HG03159 (cell line): ENCODE measurements at regions not wholly inside any gene's neighbourhood (a gene's known extent, or its start where the extent isn't known, plus 50 kb on each side); places are given as distances from the start of the nearest gene placed in this dataset.

Experiments
- ATAC-seq: cut with Tn5 transposase; IDR thresholded peaks from one replicate; pipeline ENCODE4 v1.9.1; 2021; ENCODE audit warnings: mild to moderate bottlenecking, moderate library complexity; ENCODE audit not compliant: unreplicated experiment

DNA sequence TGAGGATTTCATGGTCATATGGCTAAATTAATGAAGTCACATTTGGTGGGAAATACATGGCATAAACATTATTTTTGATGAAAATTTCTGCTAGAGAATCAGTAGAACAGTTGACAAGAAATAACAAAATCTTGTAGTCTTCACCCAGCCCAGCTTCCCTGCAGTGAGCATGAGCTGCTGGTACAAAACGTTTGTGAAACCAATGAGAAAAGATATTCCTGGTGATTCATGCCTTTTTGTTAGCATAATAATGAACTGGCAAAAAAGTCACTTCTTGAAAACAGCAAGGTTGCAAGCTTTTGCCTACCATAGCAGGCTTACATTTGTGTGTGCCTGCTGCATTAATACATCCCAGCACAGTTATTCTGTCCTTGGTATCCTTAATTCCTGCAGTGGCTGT is 475.9 kb upstream of the HTR2A start:
- ATAC-seq = no peak

DNA sequence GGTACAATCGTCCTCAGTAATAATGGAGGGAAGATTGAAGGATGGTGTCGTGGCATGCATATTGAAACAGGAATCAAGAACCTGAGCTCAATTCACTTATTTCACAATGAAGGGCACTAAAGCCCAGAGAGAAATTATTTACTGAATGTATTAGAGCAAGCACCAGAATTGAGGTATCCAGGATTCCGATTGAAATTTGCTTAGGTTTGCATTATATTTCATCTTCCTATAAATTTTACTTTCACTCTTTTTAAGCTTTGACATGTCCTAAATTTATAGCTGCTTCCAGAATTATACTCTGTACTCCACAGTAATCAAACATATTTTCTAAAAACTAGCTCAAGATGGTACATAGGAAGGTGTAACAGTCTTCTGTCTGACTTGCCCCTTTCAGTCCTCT is 454.9 kb upstream of the HTR2A start:
- ATAC-seq = no peak

DNA sequence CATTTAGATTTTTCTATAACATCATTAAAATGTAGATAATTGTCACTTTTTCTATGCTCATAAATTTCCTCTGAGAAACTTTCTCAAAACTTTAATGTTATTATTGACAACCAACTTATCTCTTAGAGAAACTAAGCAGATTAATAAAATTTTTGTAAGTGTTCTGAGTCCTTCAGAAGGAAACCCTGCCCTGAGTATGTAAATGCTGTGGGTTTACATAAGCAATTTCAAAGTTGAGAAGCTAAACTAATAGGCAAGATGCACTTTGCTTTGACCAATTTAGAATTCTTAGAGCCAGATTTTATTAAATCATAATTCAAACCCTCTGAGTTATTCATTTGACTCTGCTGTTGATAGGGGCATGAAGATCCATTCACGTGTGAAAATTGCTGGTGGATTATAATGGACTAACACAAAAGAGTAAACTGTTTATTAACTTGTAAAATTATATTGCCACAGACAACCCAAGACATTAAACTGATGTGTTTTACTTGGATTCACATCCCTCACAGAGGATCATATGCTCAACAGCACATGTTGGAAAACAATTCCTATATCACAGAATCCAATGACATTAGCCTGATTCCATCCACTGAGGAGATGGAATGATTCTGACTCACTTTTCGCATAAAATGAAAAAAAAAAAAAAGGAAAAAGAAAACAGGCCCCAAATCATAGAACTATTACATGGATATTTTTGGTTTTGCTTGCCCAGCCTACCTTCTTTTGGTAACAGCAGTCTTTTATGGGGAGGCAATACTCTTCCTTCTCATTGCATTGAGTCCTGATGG is 453.7 kb upstream of the HTR2A start:
- no peak for ATAC-seq

DNA sequence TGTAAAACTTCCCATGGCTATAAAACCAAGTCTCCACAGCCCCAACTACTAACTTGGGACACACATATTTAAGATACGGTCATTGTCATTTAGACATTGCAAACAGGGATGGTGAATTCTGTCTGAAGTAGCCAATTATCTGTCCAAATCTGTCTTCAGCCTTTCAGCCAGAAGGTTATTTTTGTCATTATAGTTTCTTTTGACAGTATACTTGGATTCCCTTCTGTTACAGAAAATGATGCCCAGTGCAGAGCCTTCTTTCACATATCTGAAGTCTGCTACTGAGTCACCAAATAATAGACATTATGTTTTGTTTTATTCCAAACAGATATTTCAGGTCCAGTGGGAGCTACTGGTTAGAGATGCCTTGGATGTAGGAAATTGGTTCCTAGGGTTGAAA is 452.4 kb upstream of the HTR2A start:
- no peak for ATAC-seq

DNA sequence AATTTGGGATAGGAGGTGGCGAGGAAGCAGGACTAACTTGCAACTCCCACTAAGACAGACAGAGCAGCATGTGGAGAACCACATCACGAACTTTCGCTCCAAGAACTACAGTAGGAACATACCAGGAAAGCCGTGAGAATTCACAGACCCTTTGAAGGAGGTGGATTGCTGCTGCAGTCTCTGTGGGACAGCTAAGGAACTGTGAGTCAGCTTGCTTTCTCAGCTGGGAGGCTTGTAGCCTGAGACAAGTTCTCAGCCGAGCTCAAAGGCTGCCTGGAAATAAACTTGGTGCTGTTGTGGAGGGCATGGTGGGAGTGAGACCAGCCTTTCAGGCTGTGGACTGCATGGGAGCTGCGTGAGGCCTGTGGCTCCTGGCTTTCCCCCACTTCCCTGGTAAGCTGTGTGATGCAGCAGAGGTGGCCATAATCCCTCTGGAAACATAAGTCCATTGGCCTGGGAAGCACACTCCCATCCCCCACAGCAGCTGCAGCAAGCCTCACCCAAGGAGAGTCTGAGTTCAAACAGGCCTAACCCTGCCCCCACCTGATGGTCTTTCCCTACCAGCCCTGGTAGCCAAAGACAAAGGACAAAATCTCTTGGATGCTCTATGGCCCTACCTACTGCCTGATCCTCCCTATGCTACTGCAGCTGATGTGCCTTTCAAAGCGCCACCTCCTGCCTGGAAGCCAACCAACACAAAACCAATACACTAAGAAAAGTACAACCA is 441.1 kb upstream of the HTR2A start:
- no peak for ATAC-seq

DNA sequence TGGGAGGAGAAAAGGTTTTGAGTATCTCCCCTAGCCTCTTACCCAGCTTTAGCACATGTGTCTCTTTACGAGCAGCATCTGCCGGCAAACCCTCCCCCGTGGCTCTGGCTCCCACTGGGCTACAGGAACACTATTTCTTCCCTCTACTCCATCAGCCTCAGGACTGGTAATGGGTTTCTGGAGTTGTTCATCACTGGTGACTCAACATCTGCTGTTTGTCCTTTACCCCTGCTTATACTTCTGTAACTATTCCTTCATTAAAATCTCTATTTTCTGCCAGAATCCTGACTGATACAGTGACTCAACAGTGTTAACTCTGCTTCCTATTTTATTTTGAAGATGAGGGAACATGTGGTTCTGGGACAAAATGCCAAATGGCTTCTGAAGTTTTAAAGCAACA is 437.3 kb upstream of the HTR2A start:
- no peak for ATAC-seq

DNA sequence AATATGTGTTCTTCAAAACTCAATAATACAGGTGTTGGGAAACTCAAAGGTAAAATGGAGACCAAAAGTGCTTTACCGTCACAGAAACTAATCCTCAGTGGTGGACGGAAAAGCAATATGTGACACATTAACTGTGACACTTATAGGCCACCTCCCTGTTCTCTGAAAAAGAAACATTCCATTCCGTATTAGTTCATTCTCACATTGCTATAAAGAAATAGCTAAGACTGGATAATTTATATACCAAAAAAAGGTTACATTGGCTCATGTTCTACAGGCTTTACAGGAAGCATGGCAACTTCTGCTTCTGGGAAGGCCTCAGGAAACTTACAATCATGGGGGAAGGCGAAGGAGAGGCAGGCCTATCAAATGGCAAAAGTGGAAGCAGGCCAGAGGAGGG is 435.3 kb upstream of the HTR2A start:
- ATAC-seq = no peak

DNA sequence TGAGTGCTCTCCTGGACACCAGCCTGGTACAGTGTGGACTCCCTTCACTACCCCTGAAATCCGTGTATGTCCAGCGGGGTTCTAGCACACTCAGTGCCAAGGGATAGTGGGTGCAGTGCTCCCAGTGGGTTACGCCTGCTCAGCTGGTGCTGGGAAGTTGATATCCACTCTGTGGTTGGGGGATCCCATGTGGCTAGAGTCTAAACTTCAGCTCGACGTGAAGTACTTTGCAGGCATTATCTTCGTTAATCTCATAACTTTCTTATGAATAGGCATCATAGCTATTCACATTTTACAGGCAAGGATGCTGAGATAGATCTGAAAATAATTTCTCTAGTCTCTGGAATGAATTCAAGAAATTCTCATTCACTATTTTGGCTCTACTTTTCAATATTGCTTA is 433.2 kb upstream of the HTR2A start:
- ATAC-seq = no peak

DNA sequence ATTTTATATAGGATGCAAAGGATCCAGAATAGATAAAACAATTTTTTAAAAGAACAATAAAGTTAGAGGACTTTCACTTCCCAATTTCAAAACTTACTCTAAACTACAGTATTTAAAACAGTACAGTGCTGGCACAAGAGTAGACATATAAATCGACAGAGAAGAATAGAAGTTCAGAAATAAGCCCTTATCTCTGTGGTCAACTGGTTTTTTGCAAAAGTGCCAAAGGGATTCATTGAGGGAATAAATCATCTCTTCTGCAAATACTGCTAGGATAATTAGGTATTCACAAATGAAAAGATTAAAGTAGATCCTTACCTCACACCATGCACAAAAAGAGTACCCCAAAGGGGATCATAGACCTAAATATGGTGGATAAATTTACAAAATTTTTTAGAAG is 431.0 kb upstream of the HTR2A start:
- ATAC-seq = no peak

DNA sequence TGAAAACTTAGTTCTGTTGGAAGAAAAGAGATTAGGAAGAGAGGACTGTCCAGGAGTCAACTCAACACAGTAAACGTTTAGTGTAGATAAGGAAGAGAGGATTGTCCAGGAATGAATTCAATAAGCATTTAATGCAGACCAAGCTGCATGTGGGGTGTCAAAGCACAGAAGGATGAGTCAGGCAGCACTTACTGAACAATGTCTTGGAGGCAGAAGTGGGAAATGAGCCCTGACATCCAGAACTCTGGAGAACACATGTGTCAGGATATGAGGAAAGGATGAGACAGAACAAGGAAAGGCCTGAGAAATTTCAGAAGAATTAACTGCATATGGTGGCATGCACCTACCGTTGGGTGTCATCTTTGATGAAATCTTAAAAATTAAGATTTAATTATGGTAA is 429.2 kb upstream of the HTR2A start:
- ATAC-seq = no peak

DNA sequence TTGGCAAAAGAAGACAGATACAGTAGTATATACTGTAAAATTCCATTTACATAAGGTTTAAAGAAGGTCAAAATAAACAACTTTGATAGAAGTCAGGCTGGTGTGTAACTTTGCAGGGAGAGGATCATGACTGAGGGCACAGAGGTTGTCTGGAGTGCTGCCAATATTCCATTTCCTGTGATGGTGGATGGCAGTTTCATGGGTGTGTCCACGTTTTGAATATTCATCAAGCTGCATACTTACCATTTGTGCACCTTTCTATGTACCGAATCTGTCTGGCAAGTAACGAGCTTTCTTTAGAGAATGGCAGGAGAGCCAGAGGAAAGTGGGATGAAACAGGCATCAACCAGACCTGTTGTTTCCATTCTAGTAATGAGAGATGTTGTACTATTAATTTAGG is 420.5 kb upstream of the HTR2A start:
- no peak for ATAC-seq

DNA sequence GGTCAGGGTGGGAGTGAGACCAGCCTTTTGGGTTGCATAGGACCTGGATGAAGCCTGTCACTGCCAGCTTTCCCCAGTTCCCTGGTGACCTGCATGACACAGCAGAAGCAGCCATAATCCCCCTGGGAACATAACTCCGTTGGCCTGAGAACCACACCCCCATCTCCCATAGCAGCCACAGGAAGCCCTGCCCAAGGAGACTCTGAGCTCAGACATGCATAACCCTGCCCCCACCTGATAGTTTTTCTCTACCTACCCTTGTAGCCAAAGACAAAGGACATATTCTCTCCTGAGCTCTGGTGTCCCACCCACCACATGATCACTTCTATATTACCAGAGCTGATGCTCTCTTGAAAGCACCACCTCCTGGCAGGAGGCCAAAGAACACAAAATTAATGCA is 413.5 kb upstream of the HTR2A start:
- ATAC-seq = no peak

DNA sequence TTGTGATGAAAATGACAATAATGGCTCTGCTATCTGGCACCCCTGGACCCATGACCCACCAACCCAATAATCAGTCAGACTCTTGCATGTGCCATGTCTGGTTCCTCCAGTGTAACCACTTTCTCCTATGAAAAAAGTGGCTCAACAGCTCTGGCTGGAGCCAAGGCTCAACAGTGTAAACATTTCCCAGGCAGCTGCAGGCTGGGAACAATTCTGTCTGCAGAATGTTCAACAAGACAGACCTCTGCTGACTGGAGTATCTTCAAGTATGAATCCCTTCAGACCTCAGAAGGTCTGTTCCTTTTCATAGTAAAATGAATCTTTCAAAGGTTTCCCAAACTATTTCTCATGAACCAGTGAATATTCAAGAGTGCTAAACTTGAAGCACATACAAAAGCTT is 410.1 kb upstream of the HTR2A start:
- no peak for ATAC-seq

DNA sequence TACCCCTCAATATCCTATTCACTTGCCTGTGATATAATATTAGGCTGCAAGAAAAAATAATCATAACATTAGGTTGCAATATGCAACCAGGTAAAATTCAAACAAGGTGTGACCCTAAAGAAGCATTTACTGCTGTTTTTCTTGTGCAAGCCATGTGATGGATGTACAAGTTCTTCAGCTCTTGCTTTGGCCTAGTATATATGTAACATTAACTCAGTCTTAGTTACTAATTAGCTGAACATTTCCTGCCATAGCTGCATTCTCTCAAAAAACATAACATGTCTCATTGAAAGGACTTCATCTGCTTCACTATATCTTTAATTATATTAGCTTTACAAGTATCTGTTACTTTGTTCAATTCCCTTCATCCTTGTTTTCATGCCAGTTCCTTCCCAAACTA is 406.8 kb upstream of the HTR2A start:
- ATAC-seq = peak; percentile 54

DNA sequence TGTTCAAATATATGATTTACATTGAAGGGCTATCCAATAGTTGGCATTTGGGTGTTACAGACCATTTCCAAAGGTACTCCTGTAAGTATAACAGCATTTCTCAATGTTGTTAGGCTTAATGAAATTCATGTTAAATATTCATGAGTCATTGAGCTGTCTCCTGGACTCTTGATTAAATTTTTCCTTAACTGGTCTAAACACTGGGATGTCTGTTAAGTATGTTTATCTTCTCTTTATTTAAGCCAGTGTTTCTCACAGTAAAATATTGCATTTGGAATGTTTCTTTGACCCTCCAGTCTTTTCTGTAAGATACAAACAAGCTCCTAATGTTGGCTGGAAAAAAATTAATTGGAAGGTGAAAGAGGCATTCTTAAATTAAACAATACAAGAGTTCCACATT is 402.5 kb upstream of the HTR2A start:
- no peak for ATAC-seq

DNA sequence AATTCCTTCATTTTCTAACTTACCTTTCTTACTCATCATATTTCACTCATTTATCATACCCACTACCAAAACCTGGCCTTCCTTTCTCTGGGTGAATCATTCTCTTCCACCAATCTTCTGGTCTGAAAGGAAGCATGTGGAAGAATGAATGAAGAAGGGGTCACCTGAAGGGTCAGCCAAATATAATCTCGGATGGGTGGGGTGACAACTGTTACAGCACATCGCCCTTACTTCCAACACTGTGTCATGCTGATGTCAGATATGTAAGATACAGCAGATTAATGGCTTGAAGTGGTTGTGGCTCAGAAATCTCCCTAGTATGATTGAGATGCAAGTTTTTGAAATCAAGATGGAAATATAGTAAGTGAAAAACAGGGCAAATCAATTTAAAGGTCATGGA is 401.7 kb upstream of the HTR2A start:
- no peak for ATAC-seq

DNA sequence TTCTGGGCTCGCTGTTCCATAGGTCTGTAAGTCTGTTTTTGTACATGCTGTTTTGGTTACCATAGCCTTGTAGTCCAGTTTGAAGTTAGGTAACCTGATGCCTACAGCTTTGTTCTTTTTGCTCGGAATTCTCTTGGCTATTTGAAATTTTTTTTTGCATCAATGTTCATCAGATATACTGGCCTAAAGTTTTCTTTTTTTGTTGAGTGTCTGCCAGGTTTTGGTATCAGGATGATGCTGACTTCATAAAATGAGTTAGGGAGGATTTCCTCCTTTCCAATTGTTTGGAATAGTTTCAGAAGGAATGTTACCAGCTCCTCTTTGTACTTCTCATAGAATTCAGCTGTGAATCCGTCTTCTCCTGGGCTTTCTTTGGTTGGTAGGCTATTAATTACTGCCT is 397.8 kb upstream of the HTR2A start:
- no peak for ATAC-seq

DNA sequence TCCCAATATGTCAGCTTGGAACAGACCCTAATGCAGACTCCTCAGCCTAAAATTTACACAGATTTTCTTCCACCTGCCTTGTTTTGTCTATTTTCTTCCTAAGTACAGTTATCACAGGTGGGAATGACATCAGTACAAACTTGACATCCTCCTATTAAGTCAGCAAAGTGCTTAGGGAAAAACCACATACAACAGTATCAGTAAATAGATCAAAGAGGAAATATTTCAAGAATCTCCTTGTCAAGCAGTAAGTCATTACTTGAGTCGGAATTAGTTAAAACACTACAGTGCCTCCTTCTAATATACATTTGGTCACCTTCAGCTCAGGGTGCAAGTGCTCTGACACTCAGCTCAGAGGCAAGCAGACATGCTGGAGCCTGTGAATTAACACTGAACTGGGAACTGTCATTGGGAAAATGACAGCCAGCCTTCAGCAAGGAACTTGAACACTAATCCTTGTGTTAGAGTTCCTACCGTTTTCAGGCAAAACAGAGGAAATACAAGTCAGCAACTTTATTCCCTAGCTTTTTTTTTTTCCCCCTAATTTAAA is 394.3 kb upstream of the HTR2A start:
- ATAC-seq = no peak

DNA sequence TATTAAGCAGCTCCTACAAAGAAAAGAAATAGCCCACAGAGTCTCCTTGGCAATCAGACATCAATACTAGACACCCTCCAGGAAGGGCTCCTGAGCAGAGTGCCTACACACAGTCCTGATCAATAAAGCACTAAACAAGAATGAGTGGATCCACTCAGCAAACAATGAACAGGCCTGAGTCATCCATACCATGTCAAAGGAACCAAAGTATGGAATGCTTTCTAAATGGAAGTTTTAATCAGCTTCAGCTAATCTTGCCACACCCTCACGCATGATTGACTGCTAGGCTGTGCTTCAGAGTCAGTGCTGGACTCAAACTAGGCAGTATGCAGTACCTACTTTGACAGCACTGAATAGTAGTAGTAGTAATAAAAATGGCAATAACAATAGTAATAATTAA is 392.7 kb upstream of the HTR2A start:
- no peak for ATAC-seq

DNA sequence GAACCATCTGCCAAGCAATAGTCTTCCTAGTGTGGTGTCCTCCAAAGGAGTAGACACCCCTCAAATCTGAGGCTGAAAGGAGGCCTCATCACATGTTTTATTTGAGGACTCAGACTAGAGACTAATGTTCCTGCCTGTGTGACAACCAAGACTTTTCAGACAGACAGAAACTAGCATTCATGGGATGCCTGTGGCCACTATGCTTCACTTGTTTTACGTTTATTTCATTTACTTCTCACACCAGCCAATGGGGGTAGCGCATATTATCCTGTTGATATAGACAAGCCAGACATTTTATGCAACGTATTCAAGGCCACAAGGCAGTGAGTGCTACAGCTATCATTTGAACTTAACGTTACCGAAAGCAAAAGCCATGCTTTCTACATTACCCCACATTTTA is 391.7 kb upstream of the HTR2A start:
- ATAC-seq = no peak

DNA sequence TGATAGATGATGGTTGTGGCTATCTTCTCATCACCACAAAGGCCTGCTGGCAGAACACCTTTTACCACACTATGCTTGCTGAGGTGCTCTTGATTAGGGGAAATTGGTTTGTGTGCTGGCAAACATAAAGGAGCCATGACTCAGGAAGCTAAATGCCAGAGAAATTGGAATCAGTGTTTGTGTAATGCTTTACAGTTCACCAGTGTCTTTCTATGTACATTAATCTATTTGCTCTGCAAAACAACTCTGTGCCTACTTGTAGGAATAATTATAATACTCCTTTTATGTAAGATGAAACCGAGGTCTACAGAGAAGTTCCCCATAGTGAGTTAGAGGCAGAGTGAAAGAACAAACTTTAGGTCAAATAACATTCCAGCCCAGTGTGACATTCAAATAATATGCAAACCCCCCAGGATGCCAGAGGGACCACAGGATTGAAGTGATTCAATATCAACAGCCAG is 390.5 kb upstream of the HTR2A start:
- ATAC-seq = no peak

DNA sequence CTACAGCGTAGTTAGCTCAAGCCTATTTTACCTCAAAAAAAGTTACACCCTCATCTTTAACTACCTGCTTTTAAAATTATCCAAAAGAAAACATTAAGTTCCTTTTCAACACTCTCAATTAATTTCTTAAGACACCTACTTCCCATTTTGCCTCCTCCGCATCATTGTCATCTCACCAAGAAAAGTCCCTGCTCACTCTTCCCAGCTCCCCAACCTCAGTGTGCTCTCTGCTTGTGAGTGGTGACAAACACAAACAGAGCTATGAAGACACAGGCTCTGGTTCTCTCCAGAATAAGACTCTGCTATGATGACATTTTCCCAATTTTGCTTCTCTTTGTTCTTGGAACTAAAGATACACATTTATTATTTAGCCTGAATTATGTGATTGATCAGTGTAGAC is 385.1 kb upstream of the HTR2A start:
- ATAC-seq = no peak
